Stomach (tissue), 4 donors: ENCODE measurements at regions not wholly inside any gene's neighbourhood (a gene's known extent, or its start where the extent isn't known, plus 50 kb on each side); places are given as distances from the start of the nearest gene placed in this dataset.

Experiments
- EP300 ChIP-seq: sonication (generic); formaldehyde crosslinking; IDR thresholded peaks from one replicate; pipeline ENCODE4 v1.6.1; 2017; ENCODE audit warnings: antibody characterized with exemption
- POLR2A ChIP-seq, 4 donors: fragments of 450-650 bp; IDR thresholded peaks; one replicate each; pipeline ENCODE4 v1.6.1; 2016; ENCODE audit warnings: antibody characterized with exemption in 4 of 4, control low read depth in 2 of 4, mild to moderate bottlenecking in 1 of 4, moderate library complexity in 1 of 4
- TF ChIP-seq, protein P1 (sequence below), 7 experiments: fragments of 450-650 bp in 4 of 7; fragments of 200-600 bp in 3 of 7; sonication (generic) in 3 of 7; IDR thresholded peaks; one replicate each; pipeline ENCODE4 v1.5.1; 2016 to 2019; ENCODE audit warnings: antibody characterized with exemption in 7 of 7, control low read depth in 2 of 7, mild to moderate bottlenecking in 1 of 7

DNA sequence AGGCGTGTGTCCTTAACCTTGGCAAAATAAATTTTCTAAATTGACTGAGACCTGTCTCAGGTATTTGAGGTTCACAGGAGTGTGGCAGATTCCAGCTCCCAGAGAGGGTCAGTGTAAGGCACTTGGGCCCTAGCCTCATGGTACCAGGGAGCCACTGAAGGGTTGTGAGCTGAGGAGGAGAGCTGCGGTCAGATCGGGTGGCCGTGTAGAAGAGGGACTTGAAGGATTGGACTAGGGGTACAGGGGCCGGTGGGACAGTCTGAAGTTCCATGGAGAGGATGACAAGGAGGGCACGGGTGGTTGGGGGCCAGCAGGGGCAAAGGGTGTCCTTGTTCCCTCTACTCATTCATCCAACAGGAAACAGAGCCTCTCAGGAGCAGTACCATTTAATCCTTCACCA lies 327.0 kb upstream of the HS6ST1 start:
- TF ChIP-seq, protein P1, sequence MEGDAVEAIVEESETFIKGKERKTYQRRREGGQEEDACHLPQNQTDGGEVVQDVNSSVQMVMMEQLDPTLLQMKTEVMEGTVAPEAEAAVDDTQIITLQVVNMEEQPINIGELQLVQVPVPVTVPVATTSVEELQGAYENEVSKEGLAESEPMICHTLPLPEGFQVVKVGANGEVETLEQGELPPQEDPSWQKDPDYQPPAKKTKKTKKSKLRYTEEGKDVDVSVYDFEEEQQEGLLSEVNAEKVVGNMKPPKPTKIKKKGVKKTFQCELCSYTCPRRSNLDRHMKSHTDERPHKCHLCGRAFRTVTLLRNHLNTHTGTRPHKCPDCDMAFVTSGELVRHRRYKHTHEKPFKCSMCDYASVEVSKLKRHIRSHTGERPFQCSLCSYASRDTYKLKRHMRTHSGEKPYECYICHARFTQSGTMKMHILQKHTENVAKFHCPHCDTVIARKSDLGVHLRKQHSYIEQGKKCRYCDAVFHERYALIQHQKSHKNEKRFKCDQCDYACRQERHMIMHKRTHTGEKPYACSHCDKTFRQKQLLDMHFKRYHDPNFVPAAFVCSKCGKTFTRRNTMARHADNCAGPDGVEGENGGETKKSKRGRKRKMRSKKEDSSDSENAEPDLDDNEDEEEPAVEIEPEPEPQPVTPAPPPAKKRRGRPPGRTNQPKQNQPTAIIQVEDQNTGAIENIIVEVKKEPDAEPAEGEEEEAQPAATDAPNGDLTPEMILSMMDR (IDR thresholded peaks at IDR 0.05), result no peak
- TF ChIP-seq POLR2A (IDR thresholded peaks at IDR 0.05) (no peak), EP300 (no peak)
